CD4-positive, alpha-beta T cell (primary cell): ENCODE measurements at regions not wholly inside any gene's neighbourhood (a gene's known extent, or its start where the extent isn't known, plus 50 kb on each side); places are given as distances from the start of the nearest gene placed in this dataset.

Experiments
- ATAC-seq: fragments of 200-7000 bp; cut with Tn5 transposase; one replicate; pipeline ENCODE4 v1.10.0; 2022; ENCODE audit warnings: mild to moderate bottlenecking; ENCODE audit not compliant: poor library complexity
- CTCF ChIA-PET: fragments of 350-600 bp; sonication (Branson Sonifier 250); formaldehyde crosslinking; loops from one replicate; lab custom pipeline; 2021; ENCODE audit warnings: antibody characterized with exemption, inconsistent platforms; lab: Charles Lee
- POLR2A ChIA-PET: fragments of 350-600 bp; sonication (Branson Sonifier 250); formaldehyde crosslinking; loops from one replicate; lab custom pipeline; 2021; ENCODE audit warnings: antibody characterized with exemption, inconsistent platforms; lab: Charles Lee
- DNase-seq, 14 experiments: peaks; one replicate each; pipeline ENCODE4 v3.0.0-alpha.2; 2013 to 2020; ENCODE audit warnings: mixed read lengths in 2 of 14
- H3K27ac ChIP-seq, 2 donors: one replicate each; pipeline versions ENCODE4 v1.5.1 to v1.7.0; 2013; ENCODE audit warnings: low read length in 2 of 2, low read depth in 1 of 2, mild to moderate bottlenecking in 1 of 2
- H3K27me3 ChIP-seq, 2 experiments: 1 replicate in 1 of 2; 2 replicates in 1 of 2; pipeline versions ENCODE4 v1.6.1 to v1.7.0; 2013; ENCODE audit warnings: low read length in 2 of 2, control low read depth in 1 of 2, mild to moderate bottlenecking in 1 of 2, moderate library complexity in 1 of 2; ENCODE audit not compliant: insufficient read depth in 2 of 2, control insufficient read depth in 1 of 2
- H3K36me3 ChIP-seq: one replicate; pipeline ENCODE4 v1.6.1; 2013; ENCODE audit warnings: low read length, control low read depth; ENCODE audit not compliant: insufficient read depth
- H3K4me1 ChIP-seq: one replicate; pipeline ENCODE4 v1.6.1; 2013; ENCODE audit warnings: low read length, control low read depth; ENCODE audit not compliant: insufficient read depth
- H3K4me3 ChIP-seq: one replicate; pipeline ENCODE4 v1.5.1; 2013; ENCODE audit warnings: mild to moderate bottlenecking, low read length, moderate library complexity
- H3K9me3 ChIP-seq, 2 experiments: 1 replicate in 1 of 2; 2 replicates in 1 of 2; pipeline versions ENCODE4 v1.6.1 to v1.7.0; 2013; ENCODE audit warnings: low read length in 2 of 2, mild to moderate bottlenecking in 2 of 2, control low read depth in 1 of 2, moderate library complexity in 1 of 2; ENCODE audit not compliant: control insufficient read depth in 1 of 2, insufficient read depth in 1 of 2
- H3K27ac Mint-ChIP-seq: one replicate; pipeline ENCODE4 v1.8.0; 2020; ENCODE audit warnings: mixed read lengths
- H3K27me3 Mint-ChIP-seq: one replicate; pipeline ENCODE4 v1.8.0; 2021; ENCODE audit warnings: mixed read lengths
- H3K36me3 Mint-ChIP-seq: one replicate; pipeline ENCODE4 v1.8.0; 2021; ENCODE audit warnings: low read depth, mixed read lengths
- H3K4me1 Mint-ChIP-seq: one replicate; pipeline ENCODE4 v1.8.0; 2021; ENCODE audit warnings: low read depth, mixed read lengths
- H3K4me3 Mint-ChIP-seq: one replicate; pipeline ENCODE4 v1.8.0; 2020; ENCODE audit warnings: mild to moderate bottlenecking, mixed read lengths
- H3K9me3 Mint-ChIP-seq: one replicate; pipeline ENCODE4 v1.8.0; 2020; ENCODE audit warnings: mixed read lengths
- CTCF ChIP-seq: fragments of 200-600 bp; IDR thresholded peaks from one replicate; pipeline ENCODE4 v1.8.0; 2022; ENCODE audit warnings: antibody characterized with exemption, mild to moderate bottlenecking
- intact Hi-C, 2 experiments: fragments of 100-400 bp; cut with DNase I in 1 of 2; cut with micrococcal nuclease in 1 of 2; formaldehyde crosslinking; loops; one replicate each; pipeline versions ENCODE4 v1.15.1 to v1.9.0; 2023 to 2025; cut with DNase I, micrococcal nuclease

DNA sequence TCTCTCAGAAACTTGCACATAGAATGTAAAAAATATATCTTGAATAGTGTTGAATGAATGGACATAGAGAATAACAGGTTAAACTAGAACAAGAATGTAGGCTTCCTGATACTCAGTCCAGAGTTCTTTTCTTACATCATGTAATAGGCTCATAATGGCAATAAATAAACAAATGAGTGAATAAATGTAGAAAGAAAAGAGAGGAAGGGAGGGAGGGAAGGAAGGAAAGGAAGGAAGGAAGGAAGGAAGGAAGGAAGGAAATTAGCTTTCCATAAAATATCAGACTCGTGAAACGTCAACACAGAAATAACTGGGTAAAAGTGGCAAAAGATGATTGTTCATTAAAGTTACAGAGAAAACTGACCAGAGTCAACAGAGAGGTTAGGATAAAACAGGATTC is 2001.0 kb downstream of the LRRC4C start:
- ChIA-PET CTCF (no interaction called here), POLR2A (no interaction called here)
- Histone ChIP-seq H3K4me3 (no peak overlapping the region), H3K27me3 (no peaks in the 10 kb centered on the region), H3K4me1 (no peaks in the 10 kb centered on the region), H3K27ac (no peak overlapping the region), H3K36me3 (no peaks in the 10 kb centered on the region), H3K9me3 (peaks cover 0 to 9% of the 10 kb centered on the region in 2 experiments)
- Mint-ChIP-seq H3K36me3 (no peaks in the 10 kb centered on the region), H3K4me3 (no peak overlapping the region), H3K27me3 (no peaks in the 10 kb centered on the region), H3K9me3 (no peaks in the 10 kb centered on the region), H3K27ac (no peak overlapping the region), H3K4me1 (no peaks in the 10 kb centered on the region)
- no peak for TF ChIP-seq CTCF
- intact Hi-C loops = no loop called here
- ATAC-seq (no peak), DNase-seq (no peak)

- DNase-seq (no peak), ATAC-seq (no peak)
- Mint-ChIP-seq H3K9me3 (peaks cover 8% of the 10 kb centered on the region), H3K4me1 (no peaks in the 10 kb centered on the region), H3K4me3 (no peak overlapping the region), H3K27me3 (no peaks in the 10 kb centered on the region), H3K27ac (no peak overlapping the region), H3K36me3 (no peaks in the 10 kb centered on the region)
- H3K9me3 ChIP-seq = peaks cover 0 to 8% of the 10 kb centered on the region in 2 experiments
- intact Hi-C loops = no loop called here
- H3K27ac ChIP-seq = no peak overlapping the region
- no peak for TF ChIP-seq CTCF
- no peaks in the 10 kb centered on the region for H3K4me1 ChIP-seq
- H3K27me3 ChIP-seq = no peaks in the 10 kb centered on the region
- no peak overlapping the region for H3K4me3 ChIP-seq
- H3K36me3 ChIP-seq = no peaks in the 10 kb centered on the region
- POLR2A ChIA-PET = no interaction called here
- CTCF ChIA-PET = no interaction called here
Measured at GRCh38 chr11:39443424-39444022, 2015.9 kb downstream of the LRRC4C start.

DNA sequence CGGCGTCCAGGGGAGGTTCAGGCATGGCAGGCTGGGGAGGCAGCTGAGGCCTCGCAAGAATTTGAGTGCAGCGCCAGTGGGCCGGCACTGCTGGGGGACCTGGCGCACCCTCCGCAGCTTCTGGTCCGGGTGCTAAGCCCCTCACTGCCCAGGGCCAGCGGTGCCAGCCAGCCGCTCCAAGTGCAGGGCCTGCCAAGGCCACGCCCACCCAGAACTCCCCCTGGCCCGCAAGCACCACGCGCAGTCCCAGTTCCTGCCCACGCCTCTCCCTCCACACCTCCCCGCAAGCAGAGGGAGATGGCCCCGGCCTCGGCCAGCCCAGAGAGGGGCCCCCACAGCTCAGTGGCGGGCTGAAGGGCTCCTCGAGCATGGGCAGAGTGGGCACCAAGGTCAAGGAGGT is 2017.3 kb downstream of the LRRC4C start:
- no peak overlapping the region for H3K4me3 Mint-ChIP-seq
- peaks cover 0 to 8% of the 10 kb centered on the region in 2 experiments for H3K9me3 ChIP-seq
- H3K27me3 Mint-ChIP-seq = no peaks in the 10 kb centered on the region
- H3K4me3 ChIP-seq = no peak overlapping the region
- ChIA-PET CTCF (no interaction called here), POLR2A (no interaction called here)
- TF ChIP-seq CTCF = no peak
- ATAC-seq = no peak
- H3K36me3 Mint-ChIP-seq = no peaks in the 10 kb centered on the region
- H3K4me1 ChIP-seq = no peaks in the 10 kb centered on the region
- no peak overlapping the region for H3K27ac Mint-ChIP-seq
- H3K27ac ChIP-seq = no peak overlapping the region
- no peaks in the 10 kb centered on the region for H3K4me1 Mint-ChIP-seq
- H3K9me3 Mint-ChIP-seq = peaks cover 10% of the 10 kb centered on the region
- no peak for DNase-seq
- H3K27me3 ChIP-seq = no peaks in the 10 kb centered on the region
- no peaks in the 10 kb centered on the region for H3K36me3 ChIP-seq
- intact Hi-C loops = no loop called here
